ENCODE measurements at regions not wholly inside any gene's neighbourhood (a gene's known extent, or its start where the extent isn't known, plus 50 kb on each side); places are given as distances from the start of the nearest gene placed in this dataset.

DNA sequence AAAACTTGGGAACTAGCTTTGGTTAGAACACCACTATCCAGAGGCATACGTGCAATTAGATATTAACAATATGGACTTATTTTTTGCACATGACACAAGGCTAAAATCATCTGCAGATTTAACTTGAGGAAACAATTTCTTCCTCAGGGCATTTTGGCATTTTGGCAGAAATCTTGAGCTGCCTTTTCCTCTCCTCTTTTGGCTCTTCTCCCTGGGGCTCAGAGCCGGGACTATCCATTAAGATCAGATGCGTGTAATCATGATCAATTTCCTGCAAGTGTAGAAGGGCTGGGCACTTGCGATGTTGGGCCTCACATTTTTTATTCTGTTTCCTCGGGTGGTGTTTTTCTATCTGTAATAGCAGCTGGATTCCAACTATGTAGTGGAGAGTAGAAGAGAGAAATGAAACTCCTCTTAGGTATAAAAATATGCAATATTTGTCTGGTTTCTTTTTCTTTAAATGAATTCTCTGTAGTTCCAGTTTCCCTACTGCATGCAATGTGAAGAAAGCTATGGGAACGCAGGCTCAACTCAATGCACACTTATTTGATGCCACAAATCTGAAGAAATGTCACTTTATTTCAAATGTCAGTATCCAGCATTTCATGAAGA, 1010.8 kb downstream of the FLRT2 start:
- TF ChIP-seq CTCF (IDR thresholded peaks at IDR 0.05; ENCODE audit: borderline replicate concordance, extremely low read depth, low read length, poor library complexity, severe bottlenecking), result no peak
- no peak for TF ChIP-seq EZH2 (IDR thresholded peaks at IDR 0.05; ENCODE audit: borderline replicate concordance, low read depth, low read length, severe bottlenecking)
- DNase-seq, result no peak
- no peak overlapping the region for H2AFZ ChIP-seq (ENCODE audit: low read depth, low read length)

DNA sequence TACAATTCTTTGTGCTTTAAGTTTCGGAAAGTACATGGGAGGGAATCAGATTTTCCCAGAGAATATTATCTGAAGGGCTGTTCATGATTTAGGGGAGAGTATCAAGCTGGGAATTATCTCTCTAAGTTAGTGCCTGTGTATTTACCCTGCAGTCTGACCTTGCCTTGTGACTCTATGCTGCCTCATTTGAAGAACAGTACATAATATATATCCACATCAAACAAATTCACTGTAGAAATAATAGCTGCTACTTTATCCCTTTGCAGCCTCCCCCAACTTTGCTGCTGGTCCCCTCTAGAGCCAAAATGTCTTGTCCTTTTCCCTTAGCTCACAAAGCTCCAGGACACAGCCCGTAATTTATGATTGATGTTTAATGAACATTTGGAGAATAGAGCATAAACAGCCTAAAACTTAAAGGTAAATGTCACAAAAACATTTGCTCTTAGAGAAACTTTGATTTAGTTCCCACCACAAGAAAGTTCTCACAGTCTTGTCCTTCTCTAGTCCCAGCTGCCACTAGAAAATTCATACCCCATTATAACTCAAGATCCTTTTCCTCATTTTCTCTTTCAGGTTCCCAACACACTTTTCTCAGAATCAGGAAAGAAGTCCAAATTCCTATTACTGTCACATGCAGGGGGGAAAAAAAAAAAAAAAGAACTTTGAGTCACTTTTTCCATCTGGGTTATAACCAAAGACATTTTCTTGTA, 1009.6 kb downstream of the FLRT2 start:
- no peak overlapping the region for H3K4me3 ChIP-seq (ENCODE audit: low read depth in 1 of 2, low read length in 2 of 2)
- ATAC-seq (ENCODE audit: insufficient read depth, low read depth) (no peak), DNase-seq (no peak)
- no peak for TF ChIP-seq CTCF (IDR thresholded peaks at IDR 0.05; ENCODE audit: borderline replicate concordance, extremely low read depth, low read length, poor library complexity, severe bottlenecking)
- no peak for TF ChIP-seq EZH2 (IDR thresholded peaks at IDR 0.05; ENCODE audit: borderline replicate concordance, low read depth, low read length, severe bottlenecking)
- no peaks in the 10 kb centered on the region for H3K27me3 ChIP-seq (ENCODE audit: insufficient read depth, low read length, poor library complexity)
- no peaks in the 10 kb centered on the region for H3K9me3 ChIP-seq (ENCODE audit: insufficient read depth, low read length, severe bottlenecking)
- no peaks in the 10 kb centered on the region for H3K36me3 ChIP-seq (ENCODE audit: insufficient read depth, low read length)
- no peak overlapping the region for H3K4me2 ChIP-seq (ENCODE audit: insufficient read depth, low read length)
- H3K27ac ChIP-seq (ENCODE audit: low read length), result no peak overlapping the region
- no peaks in the 10 kb centered on the region for H4K20me1 ChIP-seq (ENCODE audit: insufficient read depth, low read length)
- no peaks in the 10 kb centered on the region for H3K79me2 ChIP-seq (ENCODE audit: insufficient read depth, low read length)
- no peak overlapping the region for H2AFZ ChIP-seq (ENCODE audit: low read depth, low read length)
- no peak overlapping the region for H3K9ac ChIP-seq (ENCODE audit: low read depth, low read length)
- H3K4me1 ChIP-seq (ENCODE audit: insufficient read depth, low read length), result no peaks in the 10 kb centered on the region

More for the DNA sequence above, 1010.8 kb downstream of the FLRT2 start:
- Histone ChIP-seq H3K27ac (ENCODE audit: low read length) (no peak overlapping the region), H3K9ac (ENCODE audit: low read depth, low read length) (no peak overlapping the region), H3K36me3 (ENCODE audit: insufficient read depth, low read length) (no peaks in the 10 kb centered on the region), H3K9me3 (ENCODE audit: insufficient read depth, low read length, severe bottlenecking) (no peaks in the 10 kb centered on the region), H3K27me3 (ENCODE audit: insufficient read depth, low read length, poor library complexity) (no peaks in the 10 kb centered on the region), H3K79me2 (ENCODE audit: insufficient read depth, low read length) (no peaks in the 10 kb centered on the region), H3K4me3 (ENCODE audit: low read depth in 1 of 2, low read length in 2 of 2) (no peak overlapping the region), H3K4me2 (ENCODE audit: insufficient read depth, low read length) (no peak overlapping the region), H4K20me1 (ENCODE audit: insufficient read depth, low read length) (no peaks in the 10 kb centered on the region), H3K4me1 (ENCODE audit: insufficient read depth, low read length) (no peaks in the 10 kb centered on the region)
- ATAC-seq (ENCODE audit: insufficient read depth, low read depth), result no peak

DNA sequence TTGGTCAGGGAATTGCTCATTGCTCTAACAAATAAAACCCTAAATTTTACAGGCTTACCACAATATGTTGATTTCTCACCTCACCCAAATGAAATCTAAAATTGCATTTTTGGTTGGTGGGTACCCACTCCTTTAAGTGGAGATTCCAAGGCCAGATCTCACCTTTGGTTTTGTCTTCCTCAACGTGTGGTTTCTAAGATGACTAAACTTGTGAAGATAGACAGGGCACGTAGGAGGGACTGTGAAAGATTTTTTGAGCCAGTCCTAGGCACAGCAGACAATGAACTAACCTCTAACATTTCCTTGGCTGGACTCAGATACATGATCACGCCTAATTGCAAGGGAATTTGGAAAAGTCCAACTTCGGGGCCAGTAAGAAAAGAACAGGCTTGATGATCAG, 1003.9 kb downstream of the FLRT2 start:
- ATAC-seq (ENCODE audit: insufficient read depth, low read depth), result no peak
- H3K9me3 ChIP-seq (ENCODE audit: insufficient read depth, low read length, severe bottlenecking), result no peaks in the 10 kb centered on the region
- H3K36me3 ChIP-seq (ENCODE audit: insufficient read depth, low read length), result no peaks in the 10 kb centered on the region
- H3K4me3 ChIP-seq (ENCODE audit: low read depth in 1 of 2, low read length in 2 of 2), result no peak overlapping the region
- no peak overlapping the region for H2AFZ ChIP-seq (ENCODE audit: low read depth, low read length)
- no peak overlapping the region for H3K4me2 ChIP-seq (ENCODE audit: insufficient read depth, low read length)
- no peaks in the 10 kb centered on the region for H3K27me3 ChIP-seq (ENCODE audit: insufficient read depth, low read length, poor library complexity)
- H3K79me2 ChIP-seq (ENCODE audit: insufficient read depth, low read length), result no peaks in the 10 kb centered on the region
- no peak for DNase-seq
- no peaks in the 10 kb centered on the region for H3K4me1 ChIP-seq (ENCODE audit: insufficient read depth, low read length)
- no peak for TF ChIP-seq CTCF (IDR thresholded peaks at IDR 0.05; ENCODE audit: borderline replicate concordance, extremely low read depth, low read length, poor library complexity, severe bottlenecking)
- no peak overlapping the region for H3K9ac ChIP-seq (ENCODE audit: low read depth, low read length)
- no peaks in the 10 kb centered on the region for H4K20me1 ChIP-seq (ENCODE audit: insufficient read depth, low read length)
- no peak overlapping the region for H3K27ac ChIP-seq (ENCODE audit: low read length)
